ENCODE measurements at regions not wholly inside any gene's neighbourhood (a gene's known extent, or its start where the extent isn't known, plus 50 kb on each side); places are given as distances from the start of the nearest gene placed in this dataset.

DNA sequence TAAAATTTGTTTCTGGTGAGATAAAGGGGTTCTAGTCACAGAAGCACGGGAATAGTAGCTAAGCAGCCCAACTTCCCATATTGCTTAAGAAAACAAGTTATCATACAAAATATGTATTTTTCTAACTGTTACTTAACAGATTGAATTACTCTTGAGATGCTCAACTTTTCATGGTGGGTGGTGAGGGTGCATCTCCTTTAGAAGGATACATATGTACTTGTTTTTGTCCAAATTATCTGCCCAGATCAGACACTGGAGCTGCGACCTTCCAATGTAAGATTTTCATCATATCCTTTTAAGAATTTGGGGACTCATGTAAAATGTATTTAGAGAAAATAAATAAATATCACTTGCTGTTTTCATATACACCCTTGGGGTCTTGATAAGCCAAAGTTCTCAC is 252.2 kb upstream of the SOX2 start:
- TF ChIP-seq POLR2A (IDR thresholded peaks at IDR 0.05; ENCODE audit: low read length) (no peak), GATA1 (IDR thresholded peaks at IDR 0.05; ENCODE audit: low read depth, low read length) (no peak)
